HEK293 (cell line): ENCODE measurements at regions not wholly inside any gene's neighbourhood (a gene's known extent, or its start where the extent isn't known, plus 50 kb on each side); places are given as distances from the start of the nearest gene placed in this dataset.
A peak's percentile ranks its signal among the peaks of the same experiment; 100 is the strongest.

Source experiments
- CTCF ChIA-PET: fragments of 350-600 bp; formaldehyde crosslinking; extraction: SDS; loops from one replicate; lab custom pipeline; 2021; ENCODE audit warnings: antibody characterized with exemption; lab: Yijun Ruan, JAX
- POLR2A ChIA-PET: fragments of 300-600 bp; formaldehyde crosslinking; extraction: SDS; loops from one replicate; lab custom pipeline; 2020; ENCODE audit warnings: antibody characterized with exemption, inconsistent platforms; lab: Yijun Ruan, JAX
- H3K27ac ChIP-seq: fragments of 200-500 bp; sonication (Bioruptor generic); 2 replicates; pipeline ENCODE4 v1.5.1; 2014; ENCODE audit warnings: low read depth, low read length, control low read depth, inconsistent platforms; ENCODE audit errors: extremely low read depth
- H3K36me3 ChIP-seq, 2 experiments: fragments of 200-500 bp in 1 of 2; sonication (Bioruptor generic) in 1 of 2; 1 replicate in 1 of 2; 2 replicates in 1 of 2; pipeline ENCODE4 v1.5.1; 2014 to 2017; ENCODE audit warnings: inconsistent platforms in 2 of 2, low read length in 2 of 2; ENCODE audit not compliant: control insufficient read depth in 2 of 2, insufficient read depth in 1 of 2
- H3K4me1 ChIP-seq: fragments of 200-500 bp; sonication (Bioruptor generic); 2 replicates; pipeline ENCODE4 v1.5.1; 2014; ENCODE audit warnings: mild to moderate bottlenecking, low read length, inconsistent platforms; ENCODE audit not compliant: control insufficient read depth, insufficient read depth
- H3K4me3 ChIP-seq: 2 replicates; pipeline ENCODE4 v1.5.1; 2011; ENCODE audit warnings: low read depth, mild to moderate bottlenecking, control low read depth, low read length, moderate library complexity
- H3K9me3 ChIP-seq: fragments of 200-500 bp; sonication (Bioruptor generic); 2 replicates; pipeline ENCODE4 v1.5.1; 2014; ENCODE audit warnings: low read depth, low read length, inconsistent platforms; ENCODE audit not compliant: control insufficient read depth, insufficient read depth
- FEZF1 ChIP-seq: fragments of 450-650 bp; formaldehyde crosslinking; IDR thresholded peaks from 2 replicates; pipeline ENCODE4 v1.5.1; 2016; ENCODE audit warnings: missing biosample characterization, missing genetic modification characterization
- OSR2 ChIP-seq: fragments of 450-650 bp; formaldehyde crosslinking; IDR thresholded peaks from 2 replicates; pipeline ENCODE4 v1.5.1; 2016; ENCODE audit warnings: missing biosample characterization, missing genetic modification characterization
- PRDM10 ChIP-seq: fragments of 450-650 bp; formaldehyde crosslinking; IDR thresholded peaks from 2 replicates; pipeline ENCODE4 v1.5.1; 2016; ENCODE audit warnings: missing biosample characterization, missing genetic modification characterization
- PRDM2 ChIP-seq: fragments of 450-650 bp; formaldehyde crosslinking; IDR thresholded peaks from 2 replicates; pipeline ENCODE4 v1.5.1; 2016; ENCODE audit warnings: missing biosample characterization, missing genetic modification characterization, borderline replicate concordance
- SP2 ChIP-seq: fragments of 450-650 bp; formaldehyde crosslinking; IDR thresholded peaks from 2 replicates; pipeline ENCODE4 v1.5.1; 2016; ENCODE audit warnings: missing biosample characterization, missing genetic modification characterization
- SP7 ChIP-seq: fragments of 450-650 bp; formaldehyde crosslinking; IDR thresholded peaks from 2 replicates; pipeline ENCODE4 v1.5.1; 2016; ENCODE audit warnings: missing biosample characterization, missing genetic modification characterization
- WT1 ChIP-seq: fragments of 450-650 bp; formaldehyde crosslinking; IDR thresholded peaks from 2 replicates; pipeline ENCODE4 v1.5.1; 2016; ENCODE audit warnings: missing biosample characterization, missing genetic modification characterization
- ZBTB1 ChIP-seq: fragments of 450-650 bp; formaldehyde crosslinking; IDR thresholded peaks from 2 replicates; pipeline ENCODE4 v1.5.1; 2016; ENCODE audit warnings: missing biosample characterization, missing genetic modification characterization
- ZBTB21 ChIP-seq: fragments of 450-650 bp; formaldehyde crosslinking; IDR thresholded peaks from 2 replicates; pipeline ENCODE4 v1.5.1; 2017; ENCODE audit warnings: missing biosample characterization, missing genetic modification characterization
- ZIC2 ChIP-seq: fragments of 450-650 bp; formaldehyde crosslinking; IDR thresholded peaks from 2 replicates; pipeline ENCODE4 v1.5.1; 2016; ENCODE audit warnings: missing biosample characterization, missing genetic modification characterization
- ZNF266 ChIP-seq: fragments of 450-650 bp; formaldehyde crosslinking; IDR thresholded peaks from 2 replicates; pipeline ENCODE4 v1.5.1; 2016; ENCODE audit warnings: missing biosample characterization, missing genetic modification characterization, low read depth
- ZNF302 ChIP-seq: fragments of 450-650 bp; formaldehyde crosslinking; IDR thresholded peaks from 2 replicates; pipeline ENCODE4 v1.5.1; 2016; ENCODE audit warnings: missing biosample characterization, missing genetic modification characterization, low read depth
- ZNF335 ChIP-seq: fragments of 450-650 bp; formaldehyde crosslinking; conservative IDR thresholded peaks from 2 replicates; pipeline ENCODE4 v1.5.1; 2016; ENCODE audit warnings: missing biosample characterization, missing genetic modification characterization
- ZNF391 ChIP-seq: fragments of 450-650 bp; formaldehyde crosslinking; IDR thresholded peaks from 2 replicates; pipeline ENCODE4 v1.5.1; 2016; ENCODE audit warnings: low read depth, missing biosample characterization, missing genetic modification characterization, borderline replicate concordance
- ZNF449 ChIP-seq: fragments of 450-650 bp; formaldehyde crosslinking; IDR thresholded peaks from 2 replicates; pipeline ENCODE4 v1.5.1; 2017; ENCODE audit warnings: missing biosample characterization, mild to moderate bottlenecking, missing genetic modification characterization, moderate library complexity
- ZNF629 ChIP-seq: fragments of 450-650 bp; formaldehyde crosslinking; IDR thresholded peaks from 2 replicates; pipeline ENCODE4 v1.5.1; 2017; ENCODE audit warnings: missing biosample characterization, missing genetic modification characterization
- ZNF639 ChIP-seq: fragments of 450-650 bp; formaldehyde crosslinking; IDR thresholded peaks from 2 replicates; pipeline ENCODE4 v1.5.1; 2016; ENCODE audit warnings: missing biosample characterization, missing genetic modification characterization
- ZNF670 ChIP-seq: fragments of 450-650 bp; formaldehyde crosslinking; IDR thresholded peaks from 2 replicates; pipeline ENCODE4 v1.5.1; 2016; ENCODE audit warnings: missing biosample characterization, missing genetic modification characterization, low read depth
- TF ChIP-seq, protein P1 (sequence below): fragments of 450-650 bp; formaldehyde crosslinking; IDR thresholded peaks from 2 replicates; pipeline ENCODE4 v1.5.1; 2017; ENCODE audit warnings: missing biosample characterization, missing genetic modification characterization
- TF ChIP-seq, protein P2 (sequence below): fragments of 450-650 bp; formaldehyde crosslinking; IDR thresholded peaks from 2 replicates; pipeline ENCODE4 v1.5.1; 2016; ENCODE audit warnings: missing biosample characterization, missing genetic modification characterization, borderline replicate concordance

DNA sequence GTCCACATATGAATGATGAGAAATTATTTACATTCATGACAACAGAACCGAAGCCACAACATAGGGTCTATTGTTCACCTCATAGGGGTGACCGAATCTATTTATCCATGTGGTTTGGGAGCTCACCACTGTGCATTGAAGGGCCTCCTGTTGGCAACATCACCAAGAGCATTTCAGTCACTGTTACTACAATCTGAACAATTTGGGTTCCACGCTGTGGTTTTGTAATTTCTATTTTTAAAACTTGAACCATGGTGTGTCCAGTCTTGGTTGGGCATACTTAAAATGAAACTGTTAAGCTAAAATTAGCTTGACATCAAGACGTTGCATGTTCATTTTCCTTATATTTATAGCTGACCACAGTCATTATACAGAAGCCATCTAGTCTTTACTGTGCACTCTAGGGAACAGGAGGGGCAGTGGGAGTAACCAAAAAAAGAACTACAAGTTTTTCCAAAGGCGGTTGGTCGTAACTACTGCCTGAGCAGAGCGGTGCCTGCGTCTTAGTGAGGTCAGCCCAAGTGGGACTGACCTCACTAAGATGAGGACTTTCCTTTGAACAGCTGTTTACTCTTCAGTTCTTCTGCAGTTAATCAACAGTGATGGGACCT lies 192.1 kb downstream of the SPRY1 start:
- ChIA-PET CTCF (interaction anchor here (0.6 to 1.1 kb wide), 4 partner anchors 13 to 72 kb away, joined by 3 read pairs; no protein-coding TSS in a partner anchor), POLR2A (interaction anchor here (0.6 to 1.6 kb wide), 2 partner anchors 190 to 192 kb away, joined by 4 read pairs; partner anchors contain the start of gene SPRY1)
- Histone ChIP-seq H3K27ac (peak overlapping the region; percentile 86), H3K9me3 (no peaks in the 10 kb centered on the region), H3K4me1 (no peaks in the 10 kb centered on the region; the same call in 1 of the 2 replicates), H3K4me3 (no peak overlapping the region), H3K36me3 (no peaks in the 10 kb centered on the region)
- TF ChIP-seq SP7 (tag by site-specific recombination) (peak; percentile 28; the same call in 1 of the 2 replicates), FEZF1 (tag by site-specific recombination) (peak; percentile 72), ZNF670 (tag by site-specific recombination) (no peak), PRDM10 (tag by site-specific recombination) (peak; percentile 44), ZNF449 (tag by site-specific recombination) (peak; percentile 82), ZBTB21 (peak; percentile 58; the same call in 1 of the 2 replicates), ZNF302 (no peak), ZIC2 (tag by site-specific recombination) (peak; percentile 74), WT1 (tag by site-specific recombination) (0 out of 2 replicates have a peak, but pooled peaks have one; percentile 34), ZNF335 (peak; percentile 52), PRDM2 (tag by site-specific recombination) (no peak), SP2 (tag by site-specific recombination) (0 out of 2 replicates have a peak, but pooled peaks have one; percentile 13), ZBTB1 (tag by site-specific recombination) (no peak), ZNF639 (tag by site-specific recombination) (peak; percentile 17; the same call in 1 of the 2 replicates), ZNF391 (tag by site-specific recombination) (no peak), ZNF266 (tag by site-specific recombination) (no peak), ZNF629 (tag by site-specific recombination) (peak; percentile 87), OSR2 (tag by site-specific recombination) (peak; percentile 95)
- TF ChIP-seq, protein P1, sequence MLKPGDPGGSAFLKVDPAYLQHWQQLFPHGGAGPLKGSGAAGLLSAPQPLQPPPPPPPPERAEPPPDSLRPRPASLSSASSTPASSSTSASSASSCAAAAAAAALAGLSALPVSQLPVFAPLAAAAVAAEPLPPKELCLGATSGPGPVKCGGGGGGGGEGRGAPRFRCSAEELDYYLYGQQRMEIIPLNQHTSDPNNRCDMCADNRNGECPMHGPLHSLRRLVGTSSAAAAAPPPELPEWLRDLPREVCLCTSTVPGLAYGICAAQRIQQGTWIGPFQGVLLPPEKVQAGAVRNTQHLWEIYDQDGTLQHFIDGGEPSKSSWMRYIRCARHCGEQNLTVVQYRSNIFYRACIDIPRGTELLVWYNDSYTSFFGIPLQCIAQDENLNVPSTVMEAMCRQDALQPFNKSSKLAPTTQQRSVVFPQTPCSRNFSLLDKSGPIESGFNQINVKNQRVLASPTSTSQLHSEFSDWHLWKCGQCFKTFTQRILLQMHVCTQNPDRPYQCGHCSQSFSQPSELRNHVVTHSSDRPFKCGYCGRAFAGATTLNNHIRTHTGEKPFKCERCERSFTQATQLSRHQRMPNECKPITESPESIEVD (tag by site-specific recombination), result peak; percentile 36; the same call in 1 of the 2 replicates
- TF ChIP-seq, protein P2, sequence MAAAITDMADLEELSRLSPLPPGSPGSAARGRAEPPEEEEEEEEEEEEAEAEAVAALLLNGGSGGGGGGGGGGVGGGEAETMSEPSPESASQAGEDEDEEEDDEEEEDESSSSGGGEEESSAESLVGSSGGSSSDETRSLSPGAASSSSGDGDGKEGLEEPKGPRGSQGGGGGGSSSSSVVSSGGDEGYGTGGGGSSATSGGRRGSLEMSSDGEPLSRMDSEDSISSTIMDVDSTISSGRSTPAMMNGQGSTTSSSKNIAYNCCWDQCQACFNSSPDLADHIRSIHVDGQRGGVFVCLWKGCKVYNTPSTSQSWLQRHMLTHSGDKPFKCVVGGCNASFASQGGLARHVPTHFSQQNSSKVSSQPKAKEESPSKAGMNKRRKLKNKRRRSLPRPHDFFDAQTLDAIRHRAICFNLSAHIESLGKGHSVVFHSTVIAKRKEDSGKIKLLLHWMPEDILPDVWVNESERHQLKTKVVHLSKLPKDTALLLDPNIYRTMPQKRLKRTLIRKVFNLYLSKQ (tag by site-specific recombination), result no peak
